GM19455 (cell line): ENCODE measurements at regions not wholly inside any gene's neighbourhood (a gene's known extent, or its start where the extent isn't known, plus 50 kb on each side); places are given as distances from the start of the nearest gene placed in this dataset.
"Not testable (repeated sequence)": the region's sequence is repeated elsewhere in the genome, so short reads cannot be mapped to it uniquely, and the experiment has no call there.

Source experiments
- ATAC-seq: cut with Tn5 transposase; IDR thresholded peaks from one replicate; pipeline ENCODE4 v1.9.1; 2021; ENCODE audit not compliant: unreplicated experiment

DNA sequence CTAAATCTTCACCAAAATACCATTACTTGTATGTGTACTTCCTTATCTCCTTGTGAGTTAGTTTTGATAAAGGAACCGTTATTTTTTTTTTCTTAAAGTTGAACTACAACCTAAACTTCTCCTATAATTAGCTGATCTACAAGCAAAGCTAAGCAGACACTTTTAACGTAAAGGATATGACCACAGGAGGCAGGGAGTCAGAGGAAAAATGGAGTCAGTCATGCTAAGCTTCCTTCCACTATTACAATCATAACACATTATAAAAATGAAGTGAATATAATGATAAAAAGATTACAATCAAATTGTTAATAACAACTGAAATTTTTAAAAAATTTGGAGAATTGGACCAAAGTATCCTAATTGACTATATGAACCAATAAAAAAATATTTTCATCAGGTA is 892.6 kb downstream of the KCNT2 start:
- no peak for ATAC-seq

- no peak for ATAC-seq
These were observed 894.0 kb downstream of the KCNT2 start for GRCh38 chr1:195714248-195714647.

GRCh38 chr1:195709821-195710220 is 898.4 kb downstream of the KCNT2 start:
- no peak for ATAC-seq

- ATAC-seq: no peak
These were observed 904.2 kb downstream of the KCNT2 start for GRCh38 chr1:195704028-195704427.

DNA sequence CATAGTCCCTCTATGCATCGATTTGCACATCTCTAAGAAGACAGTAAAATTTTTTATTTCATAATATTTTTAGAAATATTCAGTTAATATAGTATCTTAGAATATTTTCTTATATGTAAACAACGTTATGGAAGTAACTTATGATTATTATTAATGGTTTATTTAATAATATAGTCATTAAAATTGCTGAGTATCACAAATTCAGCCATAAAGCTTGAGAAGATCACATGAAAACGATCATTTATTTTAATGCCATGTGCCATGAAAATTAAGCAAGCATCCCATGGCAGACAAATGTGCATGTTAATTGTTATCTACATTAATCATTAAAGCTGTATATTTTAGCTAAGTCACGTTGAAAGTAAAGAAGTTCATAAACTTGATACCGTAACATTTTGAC is 907.1 kb downstream of the KCNT2 start:
- ATAC-seq: no peak

DNA sequence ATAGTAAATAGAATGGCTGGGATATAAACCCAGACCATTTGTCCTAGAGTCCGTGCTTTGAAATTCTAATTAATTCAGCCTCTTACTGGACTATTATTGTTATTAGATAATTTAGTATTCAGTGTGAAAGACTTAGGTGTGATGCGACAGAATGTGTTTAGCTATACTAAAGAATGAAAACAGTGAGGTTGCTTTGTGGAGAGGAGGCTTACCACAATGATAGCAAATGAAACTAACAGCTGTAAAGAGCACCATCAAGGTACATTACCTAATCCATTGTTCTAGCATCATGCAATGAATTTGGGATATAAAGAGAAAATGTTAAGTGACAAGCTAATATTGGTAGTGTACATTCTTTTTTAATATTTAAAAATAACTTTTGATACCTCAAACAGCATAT is 911.1 kb downstream of the KCNT2 start:
- ATAC-seq: peak; percentile 99

DNA sequence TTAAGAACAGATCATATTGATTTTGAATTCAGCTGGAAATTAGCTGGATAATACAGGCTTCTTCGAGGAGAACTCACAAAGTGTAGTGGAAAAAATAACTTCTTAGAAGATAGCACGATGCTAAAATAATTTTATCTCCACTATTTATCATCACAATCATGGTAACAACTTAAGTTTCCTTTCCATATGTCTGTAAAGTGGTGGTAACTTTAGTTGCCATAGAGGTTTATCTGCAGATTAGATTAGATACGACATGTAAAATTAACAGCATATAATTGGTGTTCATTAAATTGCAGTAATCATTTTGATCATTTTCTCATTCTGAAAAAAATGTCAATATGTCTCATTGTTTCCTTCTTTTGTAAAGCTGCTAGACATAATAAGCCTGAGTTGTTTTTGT is 921.5 kb downstream of the KCNT2 start:
- no peak for ATAC-seq

- no peak for ATAC-seq
These were observed 943.6 kb downstream of the KCNT2 start for GRCh38 chr1:195664628-195665027.

- no peak for ATAC-seq
These were observed 944.5 kb downstream of the KCNT2 start for GRCh38 chr1:195663549-195664280.

- ATAC-seq: no peak
These were observed 951.5 kb downstream of the KCNT2 start for GRCh38 chr1:195656780-195657179.

DNA sequence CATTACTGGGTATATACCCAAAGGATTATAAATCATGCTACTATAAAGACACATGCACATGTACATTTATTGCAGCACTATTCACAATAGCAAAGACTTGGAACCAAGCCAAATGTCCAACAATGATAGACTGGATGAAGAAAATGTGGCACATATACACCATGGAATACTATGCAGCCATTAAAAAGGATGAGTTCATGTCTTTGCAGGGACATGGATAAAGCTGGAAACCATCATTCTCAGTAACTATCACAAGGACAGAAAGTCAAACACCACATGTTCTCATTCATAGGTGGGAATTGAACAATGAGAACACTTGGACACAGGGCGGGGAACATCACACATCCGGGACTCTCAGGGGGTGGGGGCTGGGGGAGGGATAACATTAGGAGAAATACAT is 959.4 kb downstream of the KCNT2 start:
- not testable (repeated sequence) for ATAC-seq

DNA sequence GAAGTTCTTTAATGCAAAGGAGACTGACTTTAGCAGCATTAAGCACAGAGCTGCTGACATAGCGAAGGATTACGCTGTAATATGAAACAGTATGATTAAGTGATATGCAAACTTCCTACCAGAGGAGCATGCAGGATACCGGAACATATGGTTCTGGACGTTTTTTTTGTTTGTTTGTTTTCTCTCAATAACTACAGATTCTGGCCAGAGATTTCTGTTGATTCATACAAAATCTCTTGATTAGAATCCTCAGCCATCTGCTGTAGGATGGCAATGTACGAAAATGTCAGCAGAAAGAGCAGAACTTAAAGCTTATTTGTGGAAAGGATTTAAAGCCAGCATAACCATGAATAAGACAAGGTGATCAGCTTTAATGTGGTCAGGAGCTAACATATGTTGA is 970.7 kb downstream of the KCNT2 start:
- no peak for ATAC-seq

GRCh38 chr1:195618287-195618686 is 990.0 kb downstream of the KCNT2 start:
- no peak for ATAC-seq

- ATAC-seq: no peak
These were observed 991.1 kb downstream of the KCNT2 start for GRCh38 chr1:195617106-195617505.

DNA sequence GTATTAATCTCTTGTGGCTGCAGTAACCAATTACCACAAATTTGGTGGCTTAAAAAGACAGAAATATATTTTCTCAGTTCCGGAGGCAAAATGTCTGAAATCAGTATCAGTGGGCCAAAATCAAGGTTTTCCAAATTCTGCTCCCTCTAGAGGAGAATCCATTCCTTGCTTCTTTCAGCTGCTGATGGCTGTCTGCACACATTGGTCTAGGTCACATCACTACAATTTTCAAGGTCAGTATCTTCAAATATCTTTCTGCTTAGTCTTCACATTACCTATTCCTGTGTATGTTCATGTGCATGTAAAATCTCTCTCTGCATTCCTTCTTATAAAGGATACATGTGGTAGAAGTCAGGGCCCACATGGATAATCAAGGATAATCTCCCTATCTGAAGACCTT is 999.4 kb downstream of the KCNT2 start:
- ATAC-seq: no peak

- no peak for ATAC-seq
These were observed 1001.8 kb downstream of the KCNT2 start for GRCh38 chr1:195606483-195606882.

DNA sequence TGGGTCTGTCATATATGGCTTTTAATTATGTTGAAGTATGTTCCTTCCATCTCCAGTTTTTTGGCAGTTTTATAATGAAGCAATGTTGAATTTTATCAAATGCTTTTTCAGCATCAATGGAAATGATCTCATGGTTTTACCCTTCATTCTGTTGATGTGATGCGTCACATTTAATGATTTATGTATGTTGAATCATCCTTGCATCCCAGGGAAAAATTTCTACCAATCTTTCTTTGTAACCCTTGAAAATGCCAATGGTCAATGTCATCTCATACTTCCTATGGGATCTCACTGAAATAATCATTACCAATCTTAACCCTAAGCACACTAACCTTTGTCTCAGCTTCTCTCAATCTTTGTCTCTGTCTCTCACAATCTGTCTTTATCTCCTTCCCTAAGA is 1004.0 kb downstream of the KCNT2 start:
- no peak for ATAC-seq

DNA sequence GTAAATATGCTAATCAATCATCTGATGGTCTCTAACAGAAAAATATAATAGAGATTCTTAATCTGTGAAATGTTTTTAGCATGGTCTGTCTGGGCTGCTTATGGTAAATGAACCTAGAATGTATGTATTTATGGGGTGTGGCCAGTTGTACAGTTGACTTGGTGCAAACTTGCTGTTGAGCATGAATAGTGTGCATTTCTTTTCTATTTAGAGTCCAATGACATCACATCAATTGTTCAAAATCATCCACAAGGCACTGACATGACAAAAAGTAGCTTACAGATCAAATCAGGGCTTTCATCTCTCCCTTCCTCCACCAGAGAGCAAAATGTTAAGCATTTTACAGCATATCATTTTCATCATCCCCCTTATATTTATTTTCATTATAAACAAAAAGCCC is 1010.3 kb downstream of the KCNT2 start:
- no peak for ATAC-seq

GRCh38 chr1:195594773-195595172 is 1013.5 kb downstream of the KCNT2 start:
- ATAC-seq: no peak

GRCh38 chr1:195594322-195594721 is 1013.9 kb downstream of the KCNT2 start:
- ATAC-seq: no peak

GRCh38 chr1:195591917-195592672 is 1016.1 kb downstream of the KCNT2 start:
- ATAC-seq: no peak

- ATAC-seq: no peak
These were observed 1017.6 kb downstream of the KCNT2 start for GRCh38 chr1:195590649-195591048.
